GM23248 (cell line): ENCODE measurements at regions not wholly inside any gene's neighbourhood (a gene's known extent, or its start where the extent isn't known, plus 50 kb on each side); places are given as distances from the start of the nearest gene placed in this dataset.
A peak's percentile ranks its signal among the peaks of the same experiment; 100 is the strongest.

ENCODE experiments used
- DNase-seq: peaks from one replicate; pipeline ENCODE4 v3.0.0-alpha.2; 2015
- H2AFZ ChIP-seq: fragments of 200-600 bp; sonication (generic); 2 replicates; pipeline ENCODE4 v1.6.1; 2016; ENCODE audit warnings: antibody characterized with exemption
- H3F3A ChIP-seq: fragments of 200-600 bp; sonication (generic); 2 replicates; pipeline ENCODE4 v1.6.1; 2016; ENCODE audit warnings: mild to moderate bottlenecking, antibody characterized with exemption, mixed run types; ENCODE audit not compliant: insufficient read depth
- H3K27ac ChIP-seq: fragments of 200-600 bp; sonication (generic); 2 replicates; pipeline ENCODE4 v1.5.1; 2016; ENCODE audit warnings: mild to moderate bottlenecking
- H3K27me3 ChIP-seq: fragments of 200-600 bp; sonication (generic); replicated peaks from 2 replicates; pipeline ENCODE4 v1.6.1; 2016; ENCODE audit warnings: mild to moderate bottlenecking; ENCODE audit not compliant: insufficient read depth
- H3K36me3 ChIP-seq: fragments of 200-600 bp; sonication (generic); 2 replicates; pipeline ENCODE4 v1.6.1; 2016; ENCODE audit warnings: low read depth, mild to moderate bottlenecking
- H3K4me1 ChIP-seq: fragments of 200-600 bp; sonication (generic); 2 replicates; pipeline ENCODE4 v1.6.1; 2016; ENCODE audit warnings: mild to moderate bottlenecking; ENCODE audit not compliant: insufficient read depth
- H3K4me2 ChIP-seq: fragments of 200-600 bp; sonication (generic); one replicate; pipeline ENCODE4 v1.6.1; 2016; ENCODE audit warnings: mild to moderate bottlenecking; ENCODE audit not compliant: unreplicated experiment
- H3K4me3 ChIP-seq: fragments of 200-600 bp; sonication (generic); 2 replicates; pipeline ENCODE4 v1.5.1; 2016; ENCODE audit warnings: mild to moderate bottlenecking
- H3K79me2 ChIP-seq: fragments of 200-600 bp; sonication (generic); 2 replicates; pipeline ENCODE4 v1.6.1; 2016; ENCODE audit warnings: mild to moderate bottlenecking; ENCODE audit not compliant: insufficient read depth
- H3K9ac ChIP-seq: fragments of 200-600 bp; sonication (generic); 2 replicates; pipeline ENCODE4 v1.6.1; 2016; ENCODE audit warnings: mild to moderate bottlenecking
- H3K9me2 ChIP-seq: fragments of 200-600 bp; sonication (generic); 2 replicates; pipeline ENCODE4 v1.6.1; 2016; ENCODE audit warnings: mixed run types, mild to moderate bottlenecking, moderate library complexity; ENCODE audit not compliant: insufficient read depth
- H3K9me3 ChIP-seq: fragments of 200-600 bp; sonication (generic); one replicate; pipeline ENCODE4 v1.6.1; 2017; ENCODE audit warnings: low read depth
- H4K20me1 ChIP-seq: fragments of 200-600 bp; sonication (generic); 2 replicates; pipeline ENCODE4 v1.6.0; 2016; ENCODE audit not compliant: insufficient read depth
- EZH2 ChIP-seq: fragments of 200-600 bp; sonication (generic); IDR thresholded peaks from 2 replicates; pipeline ENCODE4 v1.6.1; 2018; ENCODE audit warnings: antibody characterized with exemption, mild to moderate bottlenecking; ENCODE audit not compliant: insufficient read depth, poor library complexity, severe bottlenecking
- EZH2phosphoT487 ChIP-seq: fragments of 200-600 bp; sonication (generic); IDR thresholded peaks from 2 replicates; pipeline ENCODE4 v1.6.1; 2018; ENCODE audit warnings: antibody characterized with exemption, moderate library complexity, mild to moderate bottlenecking, low read depth; ENCODE audit not compliant: insufficient read depth
- WGBS, 2 experiments: methylation state at CpG; one replicate each; pipeline ENCODE4 v1.1.6; 2015 to 2017; ENCODE audit warnings: low lambda C conversion rate in 2 of 2, low coverage in 1 of 2; ENCODE audit errors: missing lambda C conversion rate in 2 of 2; 5-methylcytosine and 5-hydroxymethylcytosine counted together
- in situ Hi-C: fragments of 300-500 bp; cut with MboI; formaldehyde crosslinking; loops from 2 replicates; pipeline ENCODE4 v1.15.0; 2020

DNA sequence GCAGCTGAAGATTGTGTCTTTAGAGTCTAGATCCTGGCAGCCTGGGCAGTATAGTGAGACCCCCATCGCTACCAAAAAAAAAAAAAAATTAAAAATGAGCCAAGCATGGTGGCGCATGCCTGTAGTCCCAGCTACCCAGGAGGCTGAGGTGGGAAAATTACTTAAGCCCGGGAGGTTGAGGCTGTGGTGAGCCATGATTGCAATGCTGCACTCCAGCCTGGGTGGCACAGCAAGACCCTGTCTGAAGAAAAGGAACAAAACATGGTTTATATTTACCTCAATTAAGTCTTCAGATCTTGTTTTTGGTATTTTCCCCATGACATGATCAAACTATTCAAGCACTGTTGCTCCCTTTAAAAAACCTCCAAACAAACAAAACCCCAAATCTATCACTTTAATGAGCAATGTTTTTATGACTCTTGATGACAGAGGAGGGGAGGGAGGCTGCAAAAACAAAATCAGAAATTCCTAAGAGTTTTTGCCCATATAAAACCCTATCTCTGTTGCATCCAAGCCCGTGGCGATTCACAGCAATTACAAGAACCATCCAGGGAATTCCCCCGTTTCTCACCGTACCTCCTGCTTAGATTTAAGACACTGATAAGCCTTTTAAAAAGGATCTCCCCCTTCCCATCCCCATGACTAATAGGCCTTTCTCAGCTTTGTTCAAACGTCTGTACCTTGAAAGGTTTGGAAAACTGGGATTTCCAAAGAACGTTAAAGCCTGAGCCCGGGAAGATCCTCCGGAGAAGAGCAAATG lies 259.9 kb downstream of the BMP7 start:
- no peaks in the 10 kb centered on the region for H3K79me2 ChIP-seq
- peaks cover 10% of the 10 kb centered on the region for H3K4me1 ChIP-seq
- H3K4me3 ChIP-seq = peak overlapping the region; percentile 29; the same call in 1 of the 2 replicates
- no peak overlapping the region for H3K27ac ChIP-seq
- peaks cover 41% of the 10 kb centered on the region for H3K27me3 ChIP-seq
- peak; percentile 30 for DNase-seq
- no peaks in the 10 kb centered on the region for H3K9me3 ChIP-seq
- in situ Hi-C loops = no loop called here
- H4K20me1 ChIP-seq = no peaks in the 10 kb centered on the region
- H3K9ac ChIP-seq = no peak overlapping the region
- 0 out of 2 replicates have a peak overlapping the region, but pooled peaks have one; percentile 23 for H2AFZ ChIP-seq
- no peak for TF ChIP-seq EZH2
- no peak for TF ChIP-seq EZH2phosphoT487
- 28 to 29% methylated on average over 11 of the region's 11 CpGs for WGBS, 2 experiments
- peaks cover 19% of the 10 kb centered on the region; the same call in 1 of the 2 replicates for H3F3A ChIP-seq
- H3K9me2 ChIP-seq = no peaks in the 10 kb centered on the region
- H3K4me2 ChIP-seq = peak overlapping the region; percentile 28
- H3K36me3 ChIP-seq = no peaks in the 10 kb centered on the region

DNA sequence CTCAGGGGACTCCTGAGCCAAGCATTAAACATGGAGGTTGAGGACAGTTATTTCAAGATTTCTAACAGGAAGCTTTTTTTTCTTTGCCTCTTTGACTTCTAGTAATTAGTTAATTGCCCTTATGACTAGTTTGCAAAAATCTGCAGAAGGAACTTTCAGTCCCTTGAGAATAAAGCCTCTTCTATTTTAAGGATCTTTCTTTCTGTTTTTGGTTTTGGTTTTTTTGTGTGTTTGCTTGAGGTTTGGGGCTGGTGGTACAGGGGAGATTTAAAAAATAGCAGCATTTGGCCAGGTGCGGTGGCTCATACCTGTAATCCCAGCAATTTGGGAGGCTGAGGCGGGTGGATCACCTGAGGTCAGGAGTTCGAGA lies 259.3 kb downstream of the BMP7 start:
- Histone ChIP-seq H4K20me1 (no peaks in the 10 kb centered on the region), H3K79me2 (no peaks in the 10 kb centered on the region), H3K4me2 (peak overlapping the region; percentile 28), H3K9me2 (no peaks in the 10 kb centered on the region), H3K9me3 (no peaks in the 10 kb centered on the region), H3K4me1 (peaks cover 10% of the 10 kb centered on the region), H3K27ac (no peak overlapping the region), H3K36me3 (no peaks in the 10 kb centered on the region), H3K9ac (no peak overlapping the region), H3F3A (peaks cover 19% of the 10 kb centered on the region; the same call in 1 of the 2 replicates), H3K27me3 (peaks cover 39% of the 10 kb centered on the region), H3K4me3 (peak overlapping the region; percentile 29; the same call in 1 of the 2 replicates), H2AFZ (0 out of 2 replicates have a peak overlapping the region, but pooled peaks have one; percentile 23)
- TF ChIP-seq EZH2phosphoT487 (no peak), EZH2 (no peak)
- 80 to 81% methylated on average over 3 of the region's 3 CpGs for WGBS, 2 experiments
- no peak for DNase-seq
- in situ Hi-C loops = no loop called here

DNA sequence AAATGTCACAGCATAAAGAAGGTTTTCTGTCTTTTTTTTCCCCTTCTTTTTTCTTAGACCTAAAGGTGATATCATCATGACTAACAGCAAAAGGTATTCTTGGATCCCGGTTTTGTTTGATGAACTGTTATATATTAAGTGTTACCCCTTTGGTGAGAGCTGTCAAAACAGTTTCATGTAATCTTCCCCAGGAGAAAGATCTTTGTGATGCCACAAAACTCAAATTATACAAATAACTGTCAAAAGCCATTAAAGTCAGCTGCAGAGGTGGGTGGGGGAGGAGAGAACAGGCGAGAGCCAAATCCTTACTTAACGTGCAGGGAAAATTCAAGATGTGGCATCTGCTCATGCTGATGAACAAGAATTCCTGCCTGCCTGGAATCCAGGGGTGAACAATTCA lies 258.2 kb downstream of the BMP7 start:
- Histone ChIP-seq H3F3A (peaks cover 19% of the 10 kb centered on the region; the same call in 1 of the 2 replicates), H3K4me1 (peaks cover 10% of the 10 kb centered on the region), H3K9me2 (no peaks in the 10 kb centered on the region), H3K9me3 (no peaks in the 10 kb centered on the region), H3K27ac (no peak overlapping the region), H4K20me1 (no peaks in the 10 kb centered on the region), H3K36me3 (no peaks in the 10 kb centered on the region), H3K27me3 (peaks cover 37% of the 10 kb centered on the region), H2AFZ (no peak overlapping the region), H3K9ac (no peak overlapping the region), H3K4me2 (peak overlapping the region; percentile 35), H3K79me2 (no peaks in the 10 kb centered on the region), H3K4me3 (no peak overlapping the region)
- 4 to 6% methylated on average over 3 of the region's 3 CpGs for WGBS, 2 experiments
- TF ChIP-seq EZH2phosphoT487 = no peak
- TF ChIP-seq EZH2 = no peak
- peak; percentile 45 for DNase-seq
- in situ Hi-C loops = no loop called here

DNA sequence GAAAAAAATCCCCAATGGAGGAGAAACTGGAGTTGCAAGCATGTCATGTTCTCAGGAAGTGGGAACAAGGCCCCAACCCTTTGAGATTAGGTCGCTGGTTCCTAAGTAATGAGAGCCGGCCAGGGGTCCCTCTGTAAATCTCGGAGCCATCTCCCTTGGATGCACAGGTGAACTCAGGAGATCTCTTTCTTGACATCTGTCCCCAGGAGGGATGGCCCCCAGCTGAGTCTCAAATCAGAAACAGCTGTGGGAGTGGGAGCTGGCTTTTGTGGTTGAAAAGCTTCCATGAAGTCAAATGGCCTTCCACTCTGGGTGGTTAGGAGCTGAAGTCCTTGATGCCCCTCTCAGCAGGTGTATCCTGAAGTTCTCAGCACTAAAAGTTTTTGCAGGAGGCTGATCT lies 257.1 kb downstream of the BMP7 start:
- no peak for TF ChIP-seq EZH2phosphoT487
- TF ChIP-seq EZH2 = no peak
- WGBS, 2 experiments = 62 to 69% methylated on average over 3 of the region's 3 CpGs
- Histone ChIP-seq H3K9me2 (no peaks in the 10 kb centered on the region), H3K9me3 (no peaks in the 10 kb centered on the region), H3K27ac (no peak overlapping the region), H3K4me1 (peaks cover 10% of the 10 kb centered on the region), H3K4me2 (no peak overlapping the region), H3K36me3 (no peaks in the 10 kb centered on the region), H3K79me2 (no peaks in the 10 kb centered on the region), H3K4me3 (no peak overlapping the region), H3K9ac (no peak overlapping the region), H2AFZ (no peak overlapping the region), H3K27me3 (peaks cover 40% of the 10 kb centered on the region), H4K20me1 (no peaks in the 10 kb centered on the region), H3F3A (peaks cover 19% of the 10 kb centered on the region; the same call in 1 of the 2 replicates)
- DNase-seq = no peak
- in situ Hi-C loops = no loop called here
